H7 (cell line): ENCODE measurements at regions not wholly inside any gene's neighbourhood (a gene's known extent, or its start where the extent isn't known, plus 50 kb on each side); places are given as distances from the start of the nearest gene placed in this dataset.
"Not testable (repeated sequence)": the region's sequence is repeated elsewhere in the genome, so short reads cannot be mapped to it uniquely, and the experiment has no call there.

Source experiments
- DNase-seq: peaks from one replicate; pipeline ENCODE4 v3.0.0; 2012
- H3K27me3 ChIP-seq: 2 replicates; pipeline ENCODE4 v1.6.0; 2011; ENCODE audit warnings: mild to moderate bottlenecking, low read length; ENCODE audit not compliant: control insufficient read depth, insufficient read depth
- H3K36me3 ChIP-seq: replicated peaks from 2 replicates; pipeline ENCODE4 v1.5.1; 2011; ENCODE audit warnings: low read length; ENCODE audit not compliant: control insufficient read depth, insufficient read depth
- H3K4me3 ChIP-seq: 2 replicates; pipeline ENCODE4 v1.5.1; 2011; ENCODE audit warnings: low read depth, mild to moderate bottlenecking, control low read depth, low read length, moderate library complexity; ENCODE audit not compliant: insufficient read depth

- DNase-seq: no peak
- H3K36me3 ChIP-seq: no peaks in the 10 kb centered on the region
Measured at GRCh38 chr15:99863550-99864198, 130.4 kb upstream of the LYSMD4 start.

DNA sequence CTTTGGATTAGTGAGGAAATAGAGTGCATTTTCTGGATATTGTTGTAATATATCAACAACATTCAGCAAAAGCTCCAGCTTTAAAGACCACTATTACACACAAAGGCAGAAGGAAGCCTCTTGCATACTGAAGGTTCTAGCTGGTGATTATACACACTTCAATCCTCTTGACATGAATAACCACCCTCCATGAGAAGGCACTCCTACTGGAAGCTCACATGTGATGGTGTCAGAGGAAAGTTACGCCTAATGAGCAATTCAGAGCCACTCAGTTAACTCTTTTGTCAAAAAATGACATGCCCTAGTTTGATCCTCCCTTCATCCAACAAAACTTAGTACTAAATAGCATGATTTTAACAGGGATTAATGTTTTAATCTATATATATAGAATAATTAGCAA is 124.6 kb upstream of the LYSMD4 start:
- Histone ChIP-seq H3K27me3 (no peaks in the 10 kb centered on the region), H3K4me3 (no peak overlapping the region), H3K36me3 (no peaks in the 10 kb centered on the region)
- DNase-seq: no peak

More at GRCh38 chr15:99863550-99864198, 130.4 kb upstream of the LYSMD4 start:
- Histone ChIP-seq H3K4me3 (no peak overlapping the region), H3K27me3 (no peaks in the 10 kb centered on the region)

- no peak overlapping the region for H3K4me3 ChIP-seq
- no peaks in the 10 kb centered on the region for H3K27me3 ChIP-seq
- no peak for DNase-seq
- H3K36me3 ChIP-seq: no peaks in the 10 kb centered on the region
Measured at GRCh38 chr15:99850517-99850916, 117.3 kb upstream of the LYSMD4 start.

- no peak for DNase-seq
- no peak overlapping the region for H3K4me3 ChIP-seq
- no peaks in the 10 kb centered on the region for H3K27me3 ChIP-seq
- no peaks in the 10 kb centered on the region for H3K36me3 ChIP-seq
Measured at GRCh38 chr15:99845009-99845408, 111.8 kb upstream of the LYSMD4 start.

- Histone ChIP-seq H3K27me3 (no peaks in the 10 kb centered on the region), H3K4me3 (no peak overlapping the region), H3K36me3 (no peaks in the 10 kb centered on the region)
- no peak for DNase-seq
Measured at GRCh38 chr15:99844150-99844549, 110.9 kb upstream of the LYSMD4 start.

DNA sequence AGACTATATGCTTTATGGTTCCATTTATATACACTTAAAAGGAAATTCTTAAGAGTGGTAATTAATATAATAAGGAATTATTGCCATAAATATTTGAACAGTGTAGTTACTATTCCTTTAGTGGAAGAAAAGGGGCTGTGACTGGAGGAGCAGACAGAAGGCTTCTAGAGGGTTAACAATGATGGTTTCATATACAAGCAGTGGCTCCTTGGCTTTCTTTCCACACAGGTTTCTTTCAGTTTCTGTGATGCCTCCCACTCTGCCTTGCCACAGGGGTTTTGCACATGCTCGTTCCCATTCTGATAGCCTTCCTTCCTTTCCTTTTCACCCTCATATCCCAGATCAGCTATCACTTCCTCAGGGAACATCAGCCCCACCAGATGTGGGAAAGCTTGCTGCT is 108.8 kb upstream of the LYSMD4 start:
- Histone ChIP-seq H3K36me3 (no peaks in the 10 kb centered on the region), H3K27me3 (no peaks in the 10 kb centered on the region), H3K4me3 (no peak overlapping the region)
- no peak for DNase-seq

DNA sequence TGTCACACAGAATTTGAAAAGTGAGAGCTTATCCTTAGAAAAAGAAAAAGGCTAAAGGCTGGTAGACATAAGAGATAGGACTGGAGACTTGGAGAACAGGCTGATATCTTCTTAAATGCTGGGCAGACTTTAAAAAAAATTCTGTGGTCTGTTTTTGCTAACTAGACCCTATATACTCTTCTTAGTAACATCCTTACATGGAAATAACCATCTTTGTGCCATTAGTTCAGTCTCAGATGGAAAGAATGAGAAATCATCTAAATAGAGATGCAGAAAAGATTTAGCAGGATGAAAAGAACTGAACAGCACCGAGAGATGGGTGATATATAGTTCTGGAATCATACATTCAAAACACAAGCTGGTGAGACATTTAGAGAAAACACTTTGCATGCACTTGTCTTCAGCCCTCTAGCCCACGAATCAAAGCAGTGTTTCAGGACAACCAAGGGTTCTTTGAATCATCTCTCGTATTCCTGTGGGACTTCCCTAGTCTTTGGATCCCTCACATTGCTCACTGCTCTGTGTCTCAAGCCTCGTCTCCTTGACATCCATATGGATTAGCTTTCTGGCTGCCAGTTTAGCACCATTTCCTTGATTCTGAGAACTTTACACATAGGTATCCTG is 93.0 kb upstream of the LYSMD4 start:
- no peaks in the 10 kb centered on the region for H3K36me3 ChIP-seq
- H3K27me3 ChIP-seq: no peaks in the 10 kb centered on the region
- H3K4me3 ChIP-seq: no peak overlapping the region
- no peak for DNase-seq

DNA sequence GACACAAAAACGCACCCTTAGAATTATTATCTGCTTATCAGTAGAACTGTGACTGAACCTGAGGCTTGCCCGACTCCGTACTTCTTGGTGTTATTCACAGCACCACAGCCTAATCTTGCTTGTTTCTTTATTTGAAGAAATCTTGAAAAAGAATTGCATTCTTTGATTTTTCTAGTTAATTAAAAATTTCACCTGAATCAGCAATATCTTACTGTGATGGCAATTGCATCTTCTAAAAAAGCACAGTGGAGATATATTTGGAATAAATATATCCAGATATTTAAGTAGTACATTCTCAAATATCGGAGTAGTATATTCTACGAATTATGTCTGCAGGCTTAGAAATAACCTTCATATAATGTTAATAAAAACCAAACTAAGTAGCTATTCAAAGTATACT is 90.1 kb upstream of the LYSMD4 start:
- Histone ChIP-seq H3K27me3 (no peaks in the 10 kb centered on the region), H3K4me3 (no peak overlapping the region), H3K36me3 (no peaks in the 10 kb centered on the region)
- no peak for DNase-seq

DNA sequence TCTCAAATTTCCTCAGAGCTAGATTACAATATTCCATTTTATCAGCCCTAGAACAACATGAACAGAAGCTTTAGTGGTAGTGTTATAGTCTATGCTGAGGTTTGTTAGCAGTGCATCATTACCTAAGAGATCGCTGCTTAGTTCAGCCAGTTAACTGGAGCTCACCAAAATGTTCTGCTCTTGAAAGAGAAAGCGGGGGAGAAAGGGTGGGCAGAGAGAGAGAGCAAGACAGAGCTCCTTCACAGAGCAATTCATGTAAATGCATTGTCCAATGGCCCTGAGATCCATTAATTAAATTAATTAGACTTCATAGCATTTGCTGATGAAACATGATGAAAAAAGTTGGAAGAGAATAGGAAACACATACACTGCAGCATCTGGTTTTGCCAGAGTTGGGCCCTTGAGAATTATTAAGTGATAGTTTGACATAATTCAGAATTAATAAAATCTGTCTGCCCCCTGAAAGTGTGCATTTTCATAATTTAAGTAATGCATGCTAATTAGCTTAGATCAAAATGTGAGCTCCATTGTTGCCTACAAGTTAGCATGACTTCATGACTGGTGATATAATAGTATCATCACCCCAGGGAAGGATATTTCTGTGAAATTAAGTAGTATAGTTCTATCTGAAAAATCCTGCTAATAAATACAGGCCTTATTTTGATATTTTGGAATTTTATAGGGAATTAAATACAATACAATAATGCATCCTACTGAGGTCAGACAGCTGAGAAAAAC is 86.9 kb upstream of the LYSMD4 start:
- Histone ChIP-seq H3K27me3 (no peaks in the 10 kb centered on the region), H3K4me3 (no peak overlapping the region), H3K36me3 (no peaks in the 10 kb centered on the region)
- DNase-seq: no peak

DNA sequence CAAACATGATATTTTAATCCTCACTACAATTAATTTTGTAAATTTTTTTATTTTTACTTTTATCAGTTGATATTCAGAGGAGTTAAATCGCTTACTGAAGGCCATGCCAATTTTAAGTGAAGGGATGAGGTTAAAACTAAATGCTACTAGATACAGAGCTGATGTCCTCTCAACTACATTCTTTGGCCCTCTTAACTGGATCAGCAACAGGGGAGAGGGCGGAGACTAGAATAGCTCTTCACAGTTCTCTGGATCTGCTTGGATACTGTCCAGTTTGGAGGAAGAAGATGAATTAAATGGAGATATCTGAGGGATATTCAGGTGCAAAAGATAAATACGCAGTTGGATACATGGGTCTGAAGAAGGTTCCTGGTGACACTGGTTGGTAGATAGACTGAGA is 85.6 kb upstream of the LYSMD4 start:
- Histone ChIP-seq H3K36me3 (no peaks in the 10 kb centered on the region), H3K4me3 (no peak overlapping the region), H3K27me3 (no peaks in the 10 kb centered on the region)
- no peak for DNase-seq

- DNase-seq, H3K36me3 ChIP-seq, H3K4me3 ChIP-seq, H3K27me3 ChIP-seq: not testable (repeated sequence)
Measured at GRCh38 chr15:99816862-99817261, 83.6 kb upstream of the LYSMD4 start.

- H3K27me3 ChIP-seq, DNase-seq, H3K4me3 ChIP-seq, H3K36me3 ChIP-seq: not testable (repeated sequence)
Measured at GRCh38 chr15:99810663-99811062, 77.4 kb upstream of the LYSMD4 start.

GRCh38 chr15:99799854-99800250 is 66.6 kb upstream of the LYSMD4 start:
- not testable (repeated sequence) for H3K4me3 ChIP-seq, DNase-seq, H3K27me3 ChIP-seq, H3K36me3 ChIP-seq

- H3K36me3 ChIP-seq, H3K4me3 ChIP-seq, DNase-seq, H3K27me3 ChIP-seq: not testable (repeated sequence)
Measured at GRCh38 chr15:99799182-99799853, 66.1 kb upstream of the LYSMD4 start.
